ENCODE measurements at regions not wholly inside any gene's neighbourhood (a gene's known extent, or its start where the extent isn't known, plus 50 kb on each side); places are given as distances from the start of the nearest gene placed in this dataset.
A peak's percentile ranks its signal among the peaks of the same experiment; 100 is the strongest.

- DNase-seq = no peak
Observed at GRCh38 chr3:141669434-141669833, 68.7 kb upstream of the RNF7 start.

- no peak for DNase-seq
Observed at GRCh38 chr3:141677701-141678100, 60.4 kb upstream of the RNF7 start.

DNA sequence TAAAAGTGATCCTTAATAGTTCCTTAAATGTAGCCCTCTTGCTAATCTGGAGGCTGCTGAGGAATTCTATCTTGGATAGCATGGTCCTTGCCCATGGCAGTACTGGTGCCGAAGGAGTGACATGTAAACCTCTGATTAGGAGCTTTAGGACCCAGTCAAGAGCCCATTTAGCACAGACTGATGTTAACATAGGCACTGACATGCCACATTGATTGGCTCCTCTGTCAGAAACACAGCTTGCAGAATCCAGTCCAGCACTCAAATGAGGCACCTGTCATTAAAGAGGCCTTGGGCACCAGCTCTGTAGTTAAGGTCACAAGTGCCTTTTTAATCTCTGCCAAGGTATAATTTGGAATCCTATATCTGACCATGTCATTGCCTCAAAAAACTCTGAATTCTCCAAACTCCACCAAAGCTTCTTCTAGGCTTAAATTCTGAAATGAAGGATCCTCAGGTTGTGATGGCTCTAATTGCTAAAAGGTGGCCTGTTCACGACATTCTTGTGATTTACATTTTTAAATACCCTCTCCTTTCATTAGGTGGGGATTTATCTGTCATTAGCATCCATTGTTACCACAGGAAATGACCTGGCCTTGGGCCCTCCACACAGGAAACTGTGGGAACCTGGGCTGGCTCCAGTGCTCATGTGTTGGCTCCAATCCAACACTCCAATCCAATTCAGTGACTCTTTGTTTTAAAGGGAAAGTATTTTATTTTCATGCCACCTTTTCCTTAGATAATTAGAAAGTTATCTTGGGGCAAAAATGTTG is 57.3 kb upstream of the RNF7 start:
- peak; percentile 22 for DNase-seq

- DNase-seq = no peak
Observed at GRCh38 chr3:141681390-141681780, 56.7 kb upstream of the RNF7 start.

DNA sequence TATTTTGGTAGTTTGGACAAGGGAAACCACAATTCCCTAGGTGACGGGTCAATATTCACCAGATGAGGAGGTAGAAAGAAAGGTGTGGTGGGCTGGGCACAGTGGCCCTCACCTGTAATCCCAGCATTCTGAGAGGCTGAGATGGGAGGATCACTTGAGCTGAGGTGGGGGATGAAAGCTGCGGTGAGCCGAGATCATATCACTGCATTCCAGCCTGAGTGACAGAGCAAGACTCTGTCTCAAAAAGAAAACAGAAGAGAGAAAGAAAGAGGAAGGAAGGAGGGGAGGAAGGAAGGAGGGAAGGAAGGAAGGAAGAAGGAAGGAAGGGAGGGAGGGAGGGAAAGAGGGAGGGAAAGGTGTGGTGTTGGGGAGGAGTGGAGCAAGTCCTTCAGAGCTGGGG is 56.1 kb upstream of the RNF7 start:
- DNase-seq = no peak

- no peak for DNase-seq
Observed at GRCh38 chr3:141682921-141683320, 55.2 kb upstream of the RNF7 start.

- no peak for DNase-seq
Observed at GRCh38 chr3:141684758-141685157, 53.3 kb upstream of the RNF7 start.

- DNase-seq = peak; percentile 15
Observed at GRCh38 chr3:141686466-141687291, 51.4 kb upstream of the RNF7 start.

Measured in NCI-H2227 treated with DMSO at 0.1 percent for 48 hours (cell line).